ENCODE measurements at regions not wholly inside any gene's neighbourhood (a gene's known extent, or its start where the extent isn't known, plus 50 kb on each side); places are given as distances from the start of the nearest gene placed in this dataset.

- DNase-seq = no peak
These were observed 235.0 kb upstream of the HNMT start for GRCh38 chr2:137729305-137729704.

GRCh38 chr2:137737559-137737958, 226.7 kb upstream of the HNMT start:
- no peak for DNase-seq

GRCh38 chr2:137741784-137742362, 222.4 kb upstream of the HNMT start:
- peak in 2 of 56 donors; percentile 1 for DNase-seq

GRCh38 chr2:137747509-137747908, 216.8 kb upstream of the HNMT start:
- DNase-seq = no peak

GRCh38 chr2:137748533-137748932, 215.7 kb upstream of the HNMT start:
- DNase-seq = no peak

GRCh38 chr2:137764646-137765045, 199.6 kb upstream of the HNMT start:
- no peak for DNase-seq

GRCh38 chr2:137769406-137769805, 194.9 kb upstream of the HNMT start:
- DNase-seq = no peak

- no peak for DNase-seq
These were observed 194.1 kb upstream of the HNMT start for GRCh38 chr2:137770166-137770565.

GRCh38 chr2:137771064-137771463, 193.2 kb upstream of the HNMT start:
- DNase-seq = no peak

- DNase-seq = no peak
These were observed 191.8 kb upstream of the HNMT start for GRCh38 chr2:137772451-137772850.

GRCh38 chr2:137775529-137775928, 188.7 kb upstream of the HNMT start:
- DNase-seq = no peak

- no peak for DNase-seq
These were observed 187.6 kb upstream of the HNMT start for GRCh38 chr2:137776697-137777096.

GRCh38 chr2:137797641-137798040, 166.6 kb upstream of the HNMT start:
- no peak for DNase-seq

GRCh38 chr2:137799600-137799999, 164.7 kb upstream of the HNMT start:
- DNase-seq = no peak

GRCh38 chr2:137800386-137800785, 163.9 kb upstream of the HNMT start:
- no peak for DNase-seq

GRCh38 chr2:137801228-137801627, 163.0 kb upstream of the HNMT start:
- DNase-seq = no peak

- no peak for DNase-seq
These were observed 162.2 kb upstream of the HNMT start for GRCh38 chr2:137802038-137802437.

- DNase-seq = no peak
These were observed 158.0 kb upstream of the HNMT start for GRCh38 chr2:137806068-137806805.

- no peak for DNase-seq
These were observed 155.0 kb upstream of the HNMT start for GRCh38 chr2:137809252-137809651.

- DNase-seq = no peak
These were observed 154.4 kb upstream of the HNMT start for GRCh38 chr2:137809837-137810236.

GRCh38 chr2:137812517-137812916, 151.8 kb upstream of the HNMT start:
- no peak for DNase-seq

GRCh38 chr2:137813176-137813575, 151.1 kb upstream of the HNMT start:
- DNase-seq = no peak

GRCh38 chr2:137817058-137817457, 147.2 kb upstream of the HNMT start:
- DNase-seq = no peak
